ENCODE measurements at regions not wholly inside any gene's neighbourhood (a gene's known extent, or its start where the extent isn't known, plus 50 kb on each side); places are given as distances from the start of the nearest gene placed in this dataset.

GRCh38 chr15:60057554-60057953 lies 53.4 kb downstream of the FOXB1 start:
- Mint-ChIP-seq H3K9me3 (peaks cover 10% of the 10 kb centered on the region), H3K4me3 (no peak overlapping the region), H3K27ac (no peak overlapping the region), H3K4me1 (no peaks in the 10 kb centered on the region), H3K36me3 (ENCODE audit: low read depth) (no peaks in the 10 kb centered on the region), H3K27me3 (peaks cover 35% of the 10 kb centered on the region)
- intact Hi-C loops (cut with micrococcal nuclease), result no loop called here
- DNase-seq, result no peak

GRCh38 chr15:60059186-60059585 lies 55.1 kb downstream of the FOXB1 start:
- Mint-ChIP-seq H3K4me1 (no peaks in the 10 kb centered on the region), H3K27me3 (peaks cover 29% of the 10 kb centered on the region), H3K27ac (no peak overlapping the region), H3K4me3 (no peak overlapping the region), H3K9me3 (peaks cover 16% of the 10 kb centered on the region), H3K36me3 (ENCODE audit: low read depth) (no peaks in the 10 kb centered on the region)
- no peak for DNase-seq
- intact Hi-C loops (cut with micrococcal nuclease), result no loop called here

DNA sequence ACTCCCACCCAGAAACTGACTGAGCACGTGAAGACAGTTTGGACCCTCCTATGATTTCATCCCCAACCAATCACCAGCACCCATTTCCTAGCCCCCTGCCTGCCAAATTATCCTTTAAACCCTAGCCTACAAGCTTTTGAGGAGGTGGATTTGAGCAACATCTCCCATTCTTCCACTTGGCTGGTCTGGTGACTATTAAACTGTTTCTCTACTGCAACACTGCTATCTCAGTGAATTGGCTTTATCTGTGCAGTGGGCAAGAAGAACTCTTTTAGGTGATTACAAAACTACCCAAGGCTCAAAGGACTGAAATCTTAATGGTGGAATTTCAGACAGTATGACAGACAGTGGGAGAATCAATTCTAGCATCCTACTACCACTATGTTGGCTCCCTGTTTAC lies 57.6 kb downstream of the FOXB1 start:
- H3K4me1 Mint-ChIP-seq, result no peaks in the 10 kb centered on the region

GRCh38 chr15:60062826-60063225 lies 58.7 kb downstream of the FOXB1 start:
- Mint-ChIP-seq H3K9me3 (peaks cover 16% of the 10 kb centered on the region), H3K4me1 (no peaks in the 10 kb centered on the region), H3K4me3 (no peak overlapping the region), H3K27ac (no peak overlapping the region), H3K27me3 (peaks cover 22% of the 10 kb centered on the region), H3K36me3 (ENCODE audit: low read depth) (no peaks in the 10 kb centered on the region)
- intact Hi-C loops (cut with micrococcal nuclease), result no loop called here
- DNase-seq, result no peak

More for the DNA sequence above, 57.6 kb downstream of the FOXB1 start:
- DNase-seq, result no peak
- no peak overlapping the region for H3K4me3 Mint-ChIP-seq
- no peaks in the 10 kb centered on the region for H3K36me3 Mint-ChIP-seq (ENCODE audit: low read depth)
- no peak overlapping the region for H3K27ac Mint-ChIP-seq
- peaks cover 16% of the 10 kb centered on the region for H3K9me3 Mint-ChIP-seq
- intact Hi-C loops (cut with micrococcal nuclease), result no loop called here
- peaks cover 27% of the 10 kb centered on the region for H3K27me3 Mint-ChIP-seq

DNA sequence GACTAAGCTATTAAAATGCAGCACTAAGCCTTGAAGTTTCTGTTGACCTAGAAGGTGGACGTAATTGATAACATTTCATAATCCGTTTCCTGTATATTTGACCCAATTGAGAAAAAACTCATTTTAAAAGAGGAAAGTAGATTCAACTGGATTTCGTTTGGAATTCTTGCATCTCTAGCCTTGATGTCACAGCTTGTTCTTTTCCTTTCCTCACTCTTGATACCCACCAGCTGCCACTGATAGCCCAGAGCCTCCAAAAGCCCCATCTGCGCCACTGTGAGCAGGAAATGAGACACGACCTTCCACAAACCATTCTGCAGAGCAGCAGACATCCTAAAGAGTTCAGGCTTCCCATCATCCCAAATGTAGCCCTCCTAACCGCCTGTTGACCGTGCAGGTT lies 61.8 kb downstream of the FOXB1 start:
- Mint-ChIP-seq H3K9me3 (peaks cover 15% of the 10 kb centered on the region), H3K4me1 (no peaks in the 10 kb centered on the region), H3K27me3 (peaks cover 21% of the 10 kb centered on the region), H3K36me3 (ENCODE audit: low read depth) (no peaks in the 10 kb centered on the region), H3K27ac (no peak overlapping the region), H3K4me3 (no peak overlapping the region)
- no peak for DNase-seq
- intact Hi-C loops (cut with micrococcal nuclease), result no loop called here

DNA sequence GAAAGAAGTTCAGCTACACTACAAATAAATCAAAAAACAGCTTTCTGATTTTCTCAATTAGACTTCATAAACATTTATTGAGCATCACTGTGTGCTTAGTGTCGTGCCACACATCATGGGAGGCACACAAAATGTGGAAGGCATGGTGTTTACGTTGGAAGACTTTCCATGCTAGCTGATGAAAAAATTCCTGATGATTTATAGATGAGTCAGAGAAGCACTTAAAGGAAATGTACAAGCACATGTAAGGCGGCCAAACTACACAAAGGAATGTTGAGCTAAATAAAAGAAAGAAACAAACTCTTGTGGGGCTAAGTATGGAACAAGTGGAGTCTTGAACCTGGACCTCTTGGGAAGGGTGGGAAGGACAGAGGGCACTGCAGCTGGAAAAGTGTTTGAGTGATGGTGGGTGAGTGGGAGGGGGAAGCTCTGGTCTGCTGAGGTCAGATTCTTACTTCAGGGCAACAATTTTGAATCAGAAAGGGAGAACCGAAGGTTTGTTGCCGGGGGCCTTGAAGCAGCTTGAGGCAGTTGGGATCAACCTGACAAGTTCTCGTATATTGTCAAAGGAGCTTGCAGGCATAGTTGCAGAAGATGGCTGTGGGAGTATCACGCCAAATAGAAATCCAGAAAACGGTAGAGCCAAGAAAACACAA lies 66.9 kb downstream of the FOXB1 start:
- Mint-ChIP-seq H3K36me3 (ENCODE audit: low read depth) (no peaks in the 10 kb centered on the region), H3K4me3 (no peak overlapping the region), H3K9me3 (peaks cover 3% of the 10 kb centered on the region), H3K27me3 (peaks cover 15% of the 10 kb centered on the region), H3K27ac (no peak overlapping the region), H3K4me1 (peaks cover 21% of the 10 kb centered on the region)
- intact Hi-C loops (cut with micrococcal nuclease), result no loop called here
- no peak for DNase-seq

DNA sequence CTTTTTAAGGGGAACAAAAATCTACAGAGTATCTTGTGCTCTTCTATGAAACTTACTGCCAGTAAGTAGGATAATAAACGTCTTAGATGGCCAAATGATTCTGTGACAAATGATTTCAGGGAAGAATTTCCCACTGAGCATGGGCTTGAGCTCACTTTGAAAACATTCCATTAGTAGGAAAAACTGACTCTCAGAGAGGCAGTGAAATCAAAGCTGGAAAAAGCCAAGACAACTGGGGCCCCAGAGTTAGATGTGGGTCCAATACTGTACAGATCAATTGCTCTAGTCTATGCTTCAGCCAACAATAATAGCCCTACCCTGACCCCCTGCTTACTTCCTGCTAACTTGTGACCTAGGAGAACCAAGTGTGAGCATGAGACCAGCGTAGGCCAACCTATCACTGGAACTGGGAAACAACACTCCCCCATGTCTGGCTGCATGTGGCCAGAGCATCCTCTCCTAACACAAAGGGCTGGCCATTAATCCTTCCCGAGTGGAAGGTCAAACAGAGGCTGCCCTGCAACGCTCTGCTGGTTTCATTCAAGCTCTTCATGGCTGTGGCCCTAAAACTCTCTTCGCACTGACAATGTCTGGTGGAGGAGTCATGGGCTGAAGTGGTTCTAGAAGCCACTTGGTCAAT lies 68.8 kb downstream of the FOXB1 start:
- intact Hi-C loops (cut with micrococcal nuclease), result no loop called here
- H3K4me3 Mint-ChIP-seq, result no peak overlapping the region
- peaks cover 37% of the 10 kb centered on the region for H3K4me1 Mint-ChIP-seq
- DNase-seq, result no peak
- H3K9me3 Mint-ChIP-seq, result peaks cover 3% of the 10 kb centered on the region
- H3K27me3 Mint-ChIP-seq, result peaks cover 8% of the 10 kb centered on the region
- no peak overlapping the region for H3K27ac Mint-ChIP-seq
- H3K36me3 Mint-ChIP-seq (ENCODE audit: low read depth), result no peaks in the 10 kb centered on the region

DNA sequence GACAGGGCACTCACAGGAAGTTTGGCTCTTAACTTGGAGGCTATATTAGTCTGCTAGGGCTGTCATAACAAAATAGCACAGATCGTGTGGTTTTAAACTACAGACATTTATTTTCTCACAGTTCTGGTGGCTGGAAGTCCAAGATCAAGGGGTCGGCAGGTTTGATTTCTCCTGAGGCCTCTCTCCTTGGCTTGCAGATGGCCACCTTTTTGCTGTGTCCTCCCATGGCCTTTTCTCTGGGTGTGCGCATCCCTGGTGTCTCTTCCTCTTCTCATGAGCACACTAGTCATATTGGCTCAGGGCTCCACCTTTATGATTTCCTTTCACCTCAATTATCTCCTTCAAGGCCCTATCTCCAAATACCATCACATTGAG lies 69.3 kb downstream of the FOXB1 start:
- Mint-ChIP-seq H3K9me3 (peaks cover 3% of the 10 kb centered on the region), H3K4me3 (no peak overlapping the region), H3K27ac (no peak overlapping the region), H3K27me3 (peaks cover 8% of the 10 kb centered on the region), H3K36me3 (ENCODE audit: low read depth) (no peaks in the 10 kb centered on the region), H3K4me1 (peaks cover 37% of the 10 kb centered on the region)
- no peak for DNase-seq
- intact Hi-C loops (cut with micrococcal nuclease), result no loop called here

GRCh38 chr15:60074181-60074885 lies 70.2 kb downstream of the FOXB1 start:
- no peak for DNase-seq
- H3K36me3 Mint-ChIP-seq (ENCODE audit: low read depth), result no peaks in the 10 kb centered on the region
- peaks cover 3% of the 10 kb centered on the region for H3K9me3 Mint-ChIP-seq
- H3K27me3 Mint-ChIP-seq, result peaks cover 8% of the 10 kb centered on the region
- intact Hi-C loops (cut with micrococcal nuclease), result no loop called here
- peaks cover 39% of the 10 kb centered on the region for H3K4me1 Mint-ChIP-seq
- H3K4me3 Mint-ChIP-seq, result no peak overlapping the region
- no peak overlapping the region for H3K27ac Mint-ChIP-seq

GRCh38 chr15:60076045-60076444 lies 71.9 kb downstream of the FOXB1 start:
- Mint-ChIP-seq H3K36me3 (ENCODE audit: low read depth) (no peaks in the 10 kb centered on the region), H3K27me3 (peaks cover 7% of the 10 kb centered on the region), H3K9me3 (peaks cover 3% of the 10 kb centered on the region), H3K27ac (peak overlapping the region; percentile 60), H3K4me3 (peak overlapping the region; percentile 26), H3K4me1 (peaks cover 39% of the 10 kb centered on the region)
- intact Hi-C loops (cut with micrococcal nuclease), result loop anchor here (1.0 to 2.0 kb wide), 5 partner anchors 32 to 157 kb away; no protein-coding TSS in a partner anchor
- DNase-seq, result no peak

- peaks cover 7% of the 10 kb centered on the region for H3K27me3 Mint-ChIP-seq
- peaks cover 39% of the 10 kb centered on the region for H3K4me1 Mint-ChIP-seq
- peak overlapping the region; percentile 60 for H3K27ac Mint-ChIP-seq
- no peak for DNase-seq
- intact Hi-C loops (cut with micrococcal nuclease), result loop anchor here (1.0 to 2.0 kb wide), 5 partner anchors 32 to 158 kb away; no protein-coding TSS in a partner anchor
- peaks cover 3% of the 10 kb centered on the region for H3K9me3 Mint-ChIP-seq
- H3K4me3 Mint-ChIP-seq, result peak overlapping the region; percentile 26
- no peaks in the 10 kb centered on the region for H3K36me3 Mint-ChIP-seq (ENCODE audit: low read depth)
These were observed 72.6 kb downstream of the FOXB1 start for GRCh38 chr15:60076582-60077276.

DNA sequence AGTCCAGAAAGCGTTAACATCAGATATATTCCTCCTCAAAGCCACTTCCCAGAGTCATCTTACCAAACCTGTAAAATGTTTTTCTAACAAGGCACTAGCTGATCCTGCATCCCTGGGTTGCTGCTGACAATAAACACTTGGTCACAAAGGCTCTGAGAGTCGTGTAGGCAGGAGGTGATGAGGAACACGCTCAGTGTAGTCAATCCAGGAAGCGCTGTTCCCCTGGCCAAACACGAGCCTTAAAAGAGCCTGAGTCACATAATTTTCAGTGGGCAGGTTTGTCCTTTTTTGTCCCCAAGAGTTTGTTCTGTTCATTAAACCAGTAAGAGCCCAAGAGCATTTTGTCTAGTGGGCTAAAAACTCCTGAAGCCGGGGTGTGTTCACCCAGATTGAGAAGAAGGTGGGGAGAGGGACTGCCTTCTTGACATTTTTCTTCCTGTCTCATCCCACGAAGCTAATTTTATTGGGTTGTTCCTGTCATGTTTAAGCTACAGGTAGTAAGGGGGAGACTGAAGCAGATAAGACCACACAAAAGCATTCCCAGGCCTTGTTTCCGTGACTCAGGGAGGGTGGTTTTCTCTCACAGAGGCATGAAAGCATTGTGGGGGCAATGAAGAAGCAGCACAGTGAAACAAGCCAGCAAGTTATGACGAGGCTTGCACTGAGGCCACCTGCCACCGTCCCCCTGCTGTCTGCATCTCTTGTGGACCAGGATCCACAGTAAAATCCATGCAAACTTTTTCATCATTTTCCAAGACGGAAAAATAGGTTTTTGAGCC lies 73.7 kb downstream of the FOXB1 start:
- Mint-ChIP-seq H3K4me3 (no peak overlapping the region), H3K27me3 (peaks cover 8% of the 10 kb centered on the region), H3K4me1 (peaks cover 39% of the 10 kb centered on the region), H3K36me3 (ENCODE audit: low read depth) (no peaks in the 10 kb centered on the region), H3K9me3 (peaks cover 3% of the 10 kb centered on the region), H3K27ac (peak overlapping the region; percentile 61)
- DNase-seq, result peak; percentile 64
- intact Hi-C loops (cut with micrococcal nuclease), result loop anchor here (2.0 kb wide), 4 partner anchors 37 to 159 kb away; no protein-coding TSS in a partner anchor

GRCh38 chr15:60079210-60079609 lies 75.1 kb downstream of the FOXB1 start:
- H3K4me1 Mint-ChIP-seq, result peaks cover 33% of the 10 kb centered on the region
- no peak for DNase-seq
- peaks cover 8% of the 10 kb centered on the region for H3K27me3 Mint-ChIP-seq
- H3K36me3 Mint-ChIP-seq (ENCODE audit: low read depth), result no peaks in the 10 kb centered on the region
- intact Hi-C loops (cut with micrococcal nuclease), result no loop called here
- no peak overlapping the region for H3K4me3 Mint-ChIP-seq
- H3K27ac Mint-ChIP-seq, result no peak overlapping the region
- H3K9me3 Mint-ChIP-seq, result no peaks in the 10 kb centered on the region

Data from activated CD4-positive, alpha-beta T cell treated with anti-CD3 and anti-CD28 coated beads, Interleukin-2, amount 10 ng/mL, durations not matched to agents 24 days and 14 days (primary cell).